ENCODE measurements at regions not wholly inside any gene's neighbourhood (a gene's known extent, or its start where the extent isn't known, plus 50 kb on each side); places are given as distances from the start of the nearest gene placed in this dataset.

GRCh38 chr15:62218841-62219240 is 53.8 kb upstream of the C2CD4B start:
- no peaks in the 10 kb centered on the region for H3K36me3 ChIP-seq (ENCODE audit: control insufficient read depth, insufficient read depth, low read length)
- no peak overlapping the region for H3K4me3 ChIP-seq (ENCODE audit: low read depth, low read length)
- no peaks in the 10 kb centered on the region for H3K27me3 ChIP-seq (ENCODE audit: control insufficient read depth, insufficient read depth, low read length)
- TF ChIP-seq CTCF (IDR thresholded peaks at IDR 0.05; ENCODE audit: insufficient read depth, low read length, poor library complexity, severe bottlenecking) = no peak
- DNase-seq (ENCODE audit: low read depth) = no peak

- Histone ChIP-seq H3K27me3 (ENCODE audit: control insufficient read depth, insufficient read depth, low read length) (no peaks in the 10 kb centered on the region), H3K4me3 (ENCODE audit: low read depth, low read length) (no peak overlapping the region), H3K36me3 (ENCODE audit: control insufficient read depth, insufficient read depth, low read length) (no peaks in the 10 kb centered on the region)
- no peak for TF ChIP-seq CTCF (IDR thresholded peaks at IDR 0.05; ENCODE audit: insufficient read depth, low read length, poor library complexity, severe bottlenecking)
- DNase-seq (ENCODE audit: low read depth) = no peak
Observed at GRCh38 chr15:62219799-62220198, 54.7 kb upstream of the C2CD4B start.

GRCh38 chr15:62223020-62223419 is 57.9 kb upstream of the C2CD4B start:
- Histone ChIP-seq H3K36me3 (ENCODE audit: control insufficient read depth, insufficient read depth, low read length) (no peaks in the 10 kb centered on the region), H3K27me3 (ENCODE audit: control insufficient read depth, insufficient read depth, low read length) (no peaks in the 10 kb centered on the region), H3K4me3 (ENCODE audit: low read depth, low read length) (no peak overlapping the region)
- no peak for TF ChIP-seq CTCF (IDR thresholded peaks at IDR 0.05; ENCODE audit: insufficient read depth, low read length, poor library complexity, severe bottlenecking)
- DNase-seq (ENCODE audit: low read depth) = no peak

- DNase-seq (ENCODE audit: low read depth) = no peak
- Histone ChIP-seq H3K27me3 (ENCODE audit: control insufficient read depth, insufficient read depth, low read length) (no peaks in the 10 kb centered on the region), H3K36me3 (ENCODE audit: control insufficient read depth, insufficient read depth, low read length) (no peaks in the 10 kb centered on the region), H3K4me3 (ENCODE audit: low read depth, low read length) (no peak overlapping the region)
- TF ChIP-seq CTCF (IDR thresholded peaks at IDR 0.05; ENCODE audit: insufficient read depth, low read length, poor library complexity, severe bottlenecking) = no peak
Observed at GRCh38 chr15:62228604-62229003, 63.5 kb upstream of the C2CD4B start.

GRCh38 chr15:62231856-62232255 is 66.8 kb upstream of the C2CD4B start:
- TF ChIP-seq CTCF (IDR thresholded peaks at IDR 0.05; ENCODE audit: insufficient read depth, low read length, poor library complexity, severe bottlenecking) = no peak
- no peak for DNase-seq (ENCODE audit: low read depth)
- no peak overlapping the region for H3K4me3 ChIP-seq (ENCODE audit: low read depth, low read length)
- H3K27me3 ChIP-seq (ENCODE audit: control insufficient read depth, insufficient read depth, low read length) = no peaks in the 10 kb centered on the region
- H3K36me3 ChIP-seq (ENCODE audit: control insufficient read depth, insufficient read depth, low read length) = no peaks in the 10 kb centered on the region

All from kidney epithelial cell (primary cell).